Femur (tissue), 1 donor: ENCODE measurements at regions not wholly inside any gene's neighbourhood (a gene's known extent, or its start where the extent isn't known, plus 50 kb on each side); places are given as distances from the start of the nearest gene placed in this dataset.

Experiments
- DNase-seq: peaks from one replicate; pipeline ENCODE4 v3.0.0-alpha.2; 2017

DNA sequence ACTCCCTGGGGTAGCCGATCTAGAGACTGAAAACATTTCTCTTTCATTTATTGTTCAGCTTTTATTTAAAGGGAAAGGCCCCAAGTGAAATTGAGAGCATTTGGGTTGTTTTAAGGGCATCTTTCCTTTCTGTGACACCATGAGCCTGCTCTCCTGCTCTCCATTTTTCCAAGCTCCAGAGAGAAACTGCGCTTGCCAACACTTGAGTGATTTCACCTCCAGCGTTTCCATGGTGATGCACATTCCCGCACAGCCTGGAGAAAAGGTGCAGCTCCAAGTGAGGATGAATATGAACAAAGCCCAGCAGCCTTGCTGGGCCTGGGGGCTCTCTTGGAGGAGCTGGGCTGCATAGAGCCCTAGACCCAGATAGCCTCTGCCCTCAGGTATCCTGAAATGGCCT lies 159.2 kb upstream of the PPP2R3A start:
- peak; percentile 32 for DNase-seq

DNA sequence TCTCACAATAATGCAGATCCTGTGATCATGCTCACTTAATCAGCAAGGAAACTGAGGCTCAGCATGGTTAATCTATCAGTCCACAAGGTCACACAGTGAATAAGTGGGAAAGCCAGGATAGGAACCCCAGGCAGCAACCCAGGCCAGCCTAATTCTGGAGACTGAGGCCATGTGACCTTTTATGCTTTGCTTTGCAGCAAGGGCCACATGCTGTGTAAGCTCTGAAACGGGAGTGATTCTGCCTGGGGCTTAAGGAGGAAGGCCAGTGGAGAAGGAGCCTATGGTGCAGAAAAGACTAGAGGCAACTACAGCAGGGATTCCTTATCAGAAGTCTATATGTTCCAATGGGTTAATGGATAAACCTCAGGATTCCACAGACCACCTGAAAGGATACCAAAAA lies 157.6 kb upstream of the PPP2R3A start:
- DNase-seq: no peak

DNA sequence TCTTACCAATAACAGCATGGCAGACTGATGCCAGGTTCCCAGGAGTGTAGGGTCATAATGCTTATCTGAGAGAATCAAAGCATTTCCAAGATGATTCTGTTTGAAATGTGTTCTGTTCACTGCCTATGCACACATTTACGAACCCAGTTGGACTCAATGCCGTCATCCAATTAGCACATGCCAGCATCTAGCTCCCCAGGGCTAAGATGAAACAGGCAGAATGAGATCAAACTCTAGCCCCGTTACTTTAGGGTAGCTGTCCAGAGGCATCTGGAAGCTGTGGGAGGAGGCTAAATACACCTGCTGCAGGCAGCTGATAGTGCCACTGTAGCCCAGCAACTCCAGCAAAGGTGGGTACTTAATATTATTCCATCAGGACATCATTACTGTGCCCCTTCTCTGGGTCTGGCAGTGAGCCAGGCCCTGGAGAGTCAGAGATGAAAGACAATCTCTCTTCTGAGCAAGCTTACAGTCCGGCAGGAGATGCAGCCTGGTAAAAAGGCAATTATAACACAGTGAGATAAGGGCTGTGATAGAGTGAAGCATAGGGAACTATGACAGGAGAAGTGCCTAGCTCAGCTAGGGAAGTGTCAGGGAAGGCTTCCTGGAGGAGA lies 156.4 kb upstream of the PPP2R3A start:
- DNase-seq: no peak

- DNase-seq: no peak
Measured at GRCh38 chr3:135811651-135812050, 153.9 kb upstream of the PPP2R3A start.

DNA sequence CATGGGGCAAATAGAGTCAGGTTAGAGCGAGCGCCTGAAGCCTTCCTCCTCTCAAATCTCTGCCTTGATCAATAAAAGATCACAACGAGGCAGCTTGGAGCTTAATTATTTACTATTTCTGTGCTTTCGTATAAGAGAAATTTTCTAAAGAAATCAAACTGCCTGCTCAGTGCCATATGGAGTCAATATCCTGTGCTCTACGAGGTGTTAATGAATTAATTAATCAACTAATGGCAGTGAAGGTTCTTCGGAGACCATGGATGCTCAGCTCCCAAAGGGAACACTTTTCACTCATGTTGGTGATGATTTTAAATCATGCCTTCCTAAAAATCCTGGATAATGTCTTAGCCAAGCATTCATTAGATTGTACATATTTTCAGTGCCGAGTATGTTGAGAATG lies 153.5 kb upstream of the PPP2R3A start:
- no peak for DNase-seq

GRCh38 chr3:135834465-135834864 lies 131.1 kb upstream of the PPP2R3A start:
- DNase-seq: no peak

GRCh38 chr3:135837977-135838631 lies 127.4 kb upstream of the PPP2R3A start:
- DNase-seq: no peak

GRCh38 chr3:135840436-135840835 lies 125.1 kb upstream of the PPP2R3A start:
- no peak for DNase-seq

GRCh38 chr3:135844386-135844785 lies 121.1 kb upstream of the PPP2R3A start:
- DNase-seq: no peak

GRCh38 chr3:135848051-135848450 lies 117.5 kb upstream of the PPP2R3A start:
- no peak for DNase-seq

DNA sequence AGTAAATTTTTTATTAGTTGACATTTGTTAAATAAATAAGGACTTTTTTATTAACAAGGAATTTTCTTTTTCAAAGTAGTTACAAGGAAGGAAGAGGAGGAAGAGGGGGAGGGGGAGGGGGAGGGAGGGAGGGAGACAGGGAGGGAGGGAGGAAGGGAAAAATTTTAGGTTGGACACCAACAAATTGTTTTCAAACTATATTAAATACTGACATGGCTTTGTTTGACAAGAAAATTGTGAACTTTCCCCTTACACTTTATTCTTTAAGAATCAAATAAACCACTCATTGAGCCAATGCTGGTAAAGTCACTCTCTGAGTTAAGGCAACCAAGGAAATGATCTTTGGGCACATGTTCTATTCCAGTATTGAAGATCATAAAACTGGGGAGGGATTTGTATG lies 115.7 kb upstream of the PPP2R3A start:
- no peak for DNase-seq

GRCh38 chr3:135851201-135852081 lies 114.1 kb upstream of the PPP2R3A start:
- DNase-seq: no peak

DNA sequence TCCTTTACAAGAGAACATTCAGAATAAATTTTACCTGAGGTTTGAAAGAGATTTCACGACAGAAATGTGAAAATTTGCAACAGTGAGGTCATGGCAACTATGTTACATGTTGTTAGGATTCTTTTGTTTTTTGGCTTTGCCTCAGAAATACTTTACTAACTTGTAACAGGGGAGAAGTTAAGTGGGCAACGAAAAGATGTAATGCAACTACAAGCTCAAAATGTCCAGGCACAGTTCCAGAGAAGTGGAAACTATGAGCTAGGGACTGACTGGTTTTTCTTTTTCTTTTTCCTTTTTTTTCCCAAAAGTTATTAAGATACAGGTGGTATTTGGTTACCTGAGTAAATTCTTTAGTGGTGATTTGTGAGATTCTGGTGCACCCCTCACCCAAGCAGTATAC lies 111.5 kb upstream of the PPP2R3A start:
- DNase-seq: no peak

- DNase-seq: no peak
Measured at GRCh38 chr3:135860761-135861160, 104.8 kb upstream of the PPP2R3A start.

GRCh38 chr3:135862361-135862760 lies 103.2 kb upstream of the PPP2R3A start:
- DNase-seq: no peak

DNA sequence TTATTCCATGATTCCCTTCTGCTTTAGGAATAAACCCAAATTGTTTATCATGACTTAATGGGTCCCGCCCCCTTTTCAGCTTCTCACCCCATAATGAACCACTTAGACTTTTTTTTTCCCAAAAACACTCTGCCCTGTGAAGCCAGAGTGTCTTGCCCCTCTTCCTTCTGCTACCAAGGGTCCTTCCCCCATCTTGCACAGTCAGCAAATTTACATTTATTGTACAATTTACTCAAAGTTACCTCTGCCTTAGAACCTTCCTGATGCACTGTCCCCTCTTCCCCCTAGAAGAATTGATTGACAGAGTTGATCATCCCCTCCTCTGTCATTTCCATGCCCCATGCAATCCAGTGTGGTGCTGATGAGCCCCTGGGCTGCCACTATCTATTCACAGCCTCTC lies 101.5 kb upstream of the PPP2R3A start:
- no peak for DNase-seq

GRCh38 chr3:135865085-135865484 lies 100.4 kb upstream of the PPP2R3A start:
- no peak for DNase-seq

- no peak for DNase-seq
Measured at GRCh38 chr3:135865553-135865952, 100.0 kb upstream of the PPP2R3A start.

- no peak for DNase-seq
Measured at GRCh38 chr3:135867911-135868310, 97.6 kb upstream of the PPP2R3A start.

- no peak for DNase-seq
Measured at GRCh38 chr3:135868801-135869200, 96.7 kb upstream of the PPP2R3A start.

GRCh38 chr3:135869439-135870105 lies 96.0 kb upstream of the PPP2R3A start:
- DNase-seq: no peak

GRCh38 chr3:135871311-135871710 lies 94.2 kb upstream of the PPP2R3A start:
- no peak for DNase-seq

DNA sequence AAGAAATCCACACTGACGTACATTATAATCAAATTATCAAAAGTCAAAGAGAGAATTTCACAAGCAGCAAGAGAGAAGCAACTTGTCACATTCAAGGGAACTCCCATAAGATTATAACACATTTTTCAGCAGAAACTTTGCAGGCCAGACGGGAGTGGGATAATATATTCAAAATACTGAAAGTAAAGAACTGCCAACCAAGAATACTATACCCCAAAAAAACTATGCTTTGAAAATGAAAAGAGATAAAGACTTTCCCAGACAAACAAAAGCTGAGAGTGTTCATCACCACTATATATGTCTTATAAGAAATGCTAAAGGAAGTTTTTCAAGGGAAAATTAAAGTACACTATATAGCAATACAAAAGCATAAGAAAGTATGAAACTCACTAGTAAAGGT lies 91.5 kb upstream of the PPP2R3A start:
- no peak for DNase-seq
